H9 (cell line): ENCODE measurements at regions not wholly inside any gene's neighbourhood (a gene's known extent, or its start where the extent isn't known, plus 50 kb on each side); places are given as distances from the start of the nearest gene placed in this dataset.

ENCODE experiments used
- DNase-seq: peaks from one replicate; pipeline ENCODE4 v3.0.0-alpha.2; 2017
- H2AFZ ChIP-seq: one replicate; pipeline ENCODE4 v1.6.1; 2013; ENCODE audit warnings: mild to moderate bottlenecking, low read length, control low read depth, moderate library complexity
- H2AK5ac ChIP-seq: 2 replicates; pipeline ENCODE4 v1.6.1; 2013; ENCODE audit warnings: low read length, control low read depth, mixed read lengths; ENCODE audit not compliant: insufficient read length
- H2BK120ac ChIP-seq: one replicate; pipeline ENCODE4 v1.6.1; 2013; ENCODE audit warnings: low read depth, mild to moderate bottlenecking, low read length, control low read depth, inconsistent platforms; ENCODE audit not compliant: poor library complexity, severe bottlenecking
- H2BK12ac ChIP-seq: 2 replicates; pipeline ENCODE4 v1.6.1; 2013; ENCODE audit warnings: low read length, control low read depth, mixed read lengths, low read depth; ENCODE audit not compliant: insufficient read length
- H2BK15ac ChIP-seq: 2 replicates; pipeline ENCODE4 v1.6.1; 2013; ENCODE audit warnings: low read depth, low read length, control low read depth
- H2BK20ac ChIP-seq: one replicate; pipeline ENCODE4 v1.6.1; 2013; ENCODE audit warnings: low read depth, mild to moderate bottlenecking, low read length, control low read depth, inconsistent platforms; ENCODE audit not compliant: poor library complexity, severe bottlenecking
- H2BK5ac ChIP-seq: 2 replicates; pipeline ENCODE4 v1.6.1; 2013; ENCODE audit warnings: low read length, control low read depth, mixed read lengths; ENCODE audit not compliant: insufficient read length
- H3K14ac ChIP-seq: 2 replicates; pipeline ENCODE4 v1.6.1; 2013; ENCODE audit warnings: low read length, control low read depth; ENCODE audit not compliant: insufficient read depth
- H3K18ac ChIP-seq: 2 replicates; pipeline ENCODE4 v1.6.1; 2013; ENCODE audit warnings: low read depth, mild to moderate bottlenecking, mixed read lengths, low read length, control low read depth; ENCODE audit not compliant: insufficient read length
- H3K23ac ChIP-seq: 2 replicates; pipeline ENCODE4 v1.6.1; 2013; ENCODE audit warnings: low read length, control low read depth, mixed read lengths, low read depth; ENCODE audit not compliant: insufficient read length
- H3K23me2 ChIP-seq: 2 replicates; pipeline ENCODE4 v1.6.1; 2013; ENCODE audit warnings: low read depth, mild to moderate bottlenecking, mixed read lengths, low read length, control low read depth; ENCODE audit not compliant: insufficient read length, poor library complexity, severe bottlenecking
- H3K27ac ChIP-seq: 2 replicates; pipeline ENCODE4 v1.5.1; 2013; ENCODE audit warnings: low read length, control low read depth, mixed read lengths, low read depth; ENCODE audit not compliant: insufficient read length
- H3K27me3 ChIP-seq: 2 replicates; pipeline ENCODE4 v1.6.1; 2013; ENCODE audit warnings: low read length, control low read depth, inconsistent platforms; ENCODE audit not compliant: insufficient read depth
- H3K4ac ChIP-seq: 2 replicates; pipeline ENCODE4 v1.6.1; 2013; ENCODE audit warnings: low read depth, mild to moderate bottlenecking, control low read depth, inconsistent platforms, low read length, moderate library complexity
- H3K4me1 ChIP-seq: 2 replicates; pipeline ENCODE4 v1.6.1; 2013; ENCODE audit warnings: low read length, control low read depth, inconsistent platforms; ENCODE audit not compliant: insufficient read depth
- H3K4me2 ChIP-seq: 2 replicates; pipeline ENCODE4 v1.6.1; 2013; ENCODE audit warnings: low read length, control low read depth, mixed read lengths; ENCODE audit not compliant: insufficient read length, insufficient read depth
- H3K56ac ChIP-seq: 2 replicates; pipeline ENCODE4 v1.6.1; 2013; ENCODE audit warnings: low read depth, mild to moderate bottlenecking, mixed read lengths, low read length, control low read depth; ENCODE audit not compliant: insufficient read length
- H3K79me1 ChIP-seq: 2 replicates; pipeline ENCODE4 v1.6.1; 2013; ENCODE audit warnings: low read depth, mild to moderate bottlenecking, moderate library complexity, low read length, control low read depth, inconsistent platforms; ENCODE audit not compliant: insufficient read depth, poor library complexity, severe bottlenecking
- H3K79me2 ChIP-seq: 2 replicates; pipeline ENCODE4 v1.6.1; 2013; ENCODE audit warnings: low read length, control low read depth, inconsistent platforms; ENCODE audit not compliant: insufficient read depth
- H3K9ac ChIP-seq: 2 replicates; pipeline ENCODE4 v1.6.1; 2013; ENCODE audit warnings: low read length, control low read depth, mixed read lengths; ENCODE audit not compliant: insufficient read length; ENCODE audit errors: extremely low read depth
- H3K9me3 ChIP-seq: one replicate; pipeline ENCODE4 v1.6.1; 2013; ENCODE audit warnings: low read depth, low read length, inconsistent platforms; ENCODE audit not compliant: control insufficient read depth
- H3T11ph ChIP-seq: one replicate; pipeline ENCODE4 v1.6.1; 2013; ENCODE audit warnings: mild to moderate bottlenecking, low read length, control low read depth, inconsistent platforms
- H4K20me1 ChIP-seq: one replicate; pipeline ENCODE4 v1.6.1; 2013; ENCODE audit not compliant: control insufficient read depth, insufficient read length, insufficient read depth
- H4K5ac ChIP-seq: 2 replicates; pipeline ENCODE4 v1.6.1; 2013; ENCODE audit warnings: low read depth, mild to moderate bottlenecking, mixed read lengths, low read length, control low read depth; ENCODE audit not compliant: insufficient read length
- H4K8ac ChIP-seq: replicated peaks from 2 replicates; pipeline ENCODE4 v1.6.1; 2013; ENCODE audit warnings: low read length, control low read depth, mixed read lengths, low read depth; ENCODE audit not compliant: insufficient read length
- H4K91ac ChIP-seq: 2 replicates; pipeline ENCODE4 v1.6.1; 2013; ENCODE audit warnings: low read depth, mild to moderate bottlenecking, moderate library complexity, mixed read lengths, low read length, control low read depth; ENCODE audit not compliant: insufficient read length
- H3K27ac Mint-ChIP-seq, 3 experiments: 2 replicates in 2 of 3; 3 replicates in 1 of 3; pipeline ENCODE4 v1.8.0; 2020 to 2021; ENCODE audit warnings: mixed read lengths in 3 of 3, mild to moderate bottlenecking in 1 of 3, moderate library complexity in 1 of 3
- H3K27me3 Mint-ChIP-seq: 2 replicates; pipeline ENCODE4 v1.8.0; 2021; ENCODE audit warnings: low read depth, mild to moderate bottlenecking, moderate library complexity, mixed read lengths
- H3K36me3 Mint-ChIP-seq, 3 experiments: 2 replicates in 2 of 3; 3 replicates in 1 of 3; pipeline ENCODE4 v1.8.0; 2020 to 2021; ENCODE audit warnings: low read depth in 3 of 3, mixed read lengths in 3 of 3; ENCODE audit not compliant: insufficient read depth in 1 of 3
- H3K4me1 Mint-ChIP-seq, 2 experiments: 2 replicates each; pipeline ENCODE4 v1.8.0; 2020; ENCODE audit warnings: mixed read lengths in 2 of 2
- H3K4me3 Mint-ChIP-seq, 2 experiments: 2 replicates in 1 of 2; 3 replicates in 1 of 2; pipeline ENCODE4 v1.8.0; 2020 to 2021; ENCODE audit warnings: mild to moderate bottlenecking in 2 of 2, mixed read lengths in 2 of 2, moderate library complexity in 1 of 2
- H3K9me3 Mint-ChIP-seq, 2 experiments: 2 replicates in 1 of 2; 3 replicates in 1 of 2; pipeline ENCODE4 v1.8.0; 2020; ENCODE audit warnings: mild to moderate bottlenecking in 2 of 2, mixed read lengths in 2 of 2, moderate library complexity in 1 of 2
- WGBS: extraction: QIAGEN DNeasy Blood & Tissue Kit; methylation state at CpG from one replicate; pipeline ENCODE4 v1.1.7; 2013; ENCODE audit warnings: missing lambda C conversion rate, low lambda C conversion rate, mixed read lengths; ENCODE audit not compliant: insufficient read length; ENCODE audit errors: extremely low coverage; 5-methylcytosine and 5-hydroxymethylcytosine counted together
- TF ChIP-seq, protein P1 (sequence below): fragments of 200-600 bp; sonication (generic); conservative IDR thresholded peaks from 3 replicates; pipeline ENCODE4 v1.8.0; 2021; ENCODE audit warnings: antibody characterized with exemption, mild to moderate bottlenecking

DNA sequence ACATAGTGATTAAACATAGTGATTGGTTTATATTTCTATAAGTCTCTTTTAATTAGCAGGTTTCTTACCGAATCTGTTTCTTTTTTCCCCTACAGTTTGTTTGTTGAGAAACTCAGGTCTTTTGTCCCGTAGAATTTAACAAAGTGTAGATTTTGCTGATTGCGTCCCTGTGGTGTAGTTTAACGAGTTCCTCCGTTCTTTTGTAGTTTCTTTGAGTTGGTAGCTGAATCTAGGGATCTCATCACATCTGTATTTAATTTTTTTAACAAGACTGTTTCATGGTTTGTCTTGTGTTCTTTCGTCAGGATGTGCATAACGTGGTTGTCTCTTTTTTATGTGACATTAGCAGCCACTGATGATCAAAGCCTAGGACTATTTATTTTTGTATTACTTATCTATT, 111.1 kb downstream of the AKAP11 start:
- Histone ChIP-seq H3K27ac (no peak overlapping the region), H2BK20ac (no peak overlapping the region), H3K9me3 (no peaks in the 10 kb centered on the region), H2AFZ (no peak overlapping the region), H3K14ac (no peak overlapping the region), H2AK5ac (no peak overlapping the region), H3K4ac (no peak overlapping the region), H3K56ac (no peak overlapping the region), H4K20me1 (no peaks in the 10 kb centered on the region), H3K18ac (no peak overlapping the region), H3K9ac (no peak overlapping the region), H3T11ph (no peak overlapping the region), H2BK15ac (no peak overlapping the region), H2BK12ac (no peak overlapping the region), H4K5ac (no peak overlapping the region), H3K79me2 (no peaks in the 10 kb centered on the region), H3K79me1 (no peaks in the 10 kb centered on the region), H3K4me2 (no peak overlapping the region), H2BK120ac (no peak overlapping the region), H3K23ac (no peak overlapping the region), H3K27me3 (no peaks in the 10 kb centered on the region), H4K91ac (no peak overlapping the region), H3K4me1 (no peaks in the 10 kb centered on the region), H3K23me2 (no peaks in the 10 kb centered on the region), H4K8ac (no peak overlapping the region), H2BK5ac (no peak overlapping the region)
- Mint-ChIP-seq H3K27me3 (peaks cover 2% of the 10 kb centered on the region; the same call in 1 of the 2 replicates), H3K36me3 (peaks cover 2 to 9% (median 4%) of the 10 kb centered on the region in 3 experiments; a peak in 3 of 7 replicates), H3K4me3 (no peak overlapping the region), H3K27ac (no peak overlapping the region), H3K4me1 (no peaks in the 10 kb centered on the region), H3K9me3 (peaks cover 0 to 24% of the 10 kb centered on the region in 2 experiments; a peak in 4 of 5 replicates)
- no peak for DNase-seq
- TF ChIP-seq, protein P1, sequence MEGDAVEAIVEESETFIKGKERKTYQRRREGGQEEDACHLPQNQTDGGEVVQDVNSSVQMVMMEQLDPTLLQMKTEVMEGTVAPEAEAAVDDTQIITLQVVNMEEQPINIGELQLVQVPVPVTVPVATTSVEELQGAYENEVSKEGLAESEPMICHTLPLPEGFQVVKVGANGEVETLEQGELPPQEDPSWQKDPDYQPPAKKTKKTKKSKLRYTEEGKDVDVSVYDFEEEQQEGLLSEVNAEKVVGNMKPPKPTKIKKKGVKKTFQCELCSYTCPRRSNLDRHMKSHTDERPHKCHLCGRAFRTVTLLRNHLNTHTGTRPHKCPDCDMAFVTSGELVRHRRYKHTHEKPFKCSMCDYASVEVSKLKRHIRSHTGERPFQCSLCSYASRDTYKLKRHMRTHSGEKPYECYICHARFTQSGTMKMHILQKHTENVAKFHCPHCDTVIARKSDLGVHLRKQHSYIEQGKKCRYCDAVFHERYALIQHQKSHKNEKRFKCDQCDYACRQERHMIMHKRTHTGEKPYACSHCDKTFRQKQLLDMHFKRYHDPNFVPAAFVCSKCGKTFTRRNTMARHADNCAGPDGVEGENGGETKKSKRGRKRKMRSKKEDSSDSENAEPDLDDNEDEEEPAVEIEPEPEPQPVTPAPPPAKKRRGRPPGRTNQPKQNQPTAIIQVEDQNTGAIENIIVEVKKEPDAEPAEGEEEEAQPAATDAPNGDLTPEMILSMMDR, result no peak
- no CpG with 5 or more reads among the region's 7 CpGs for WGBS
